Stimulated activated CD4-positive, alpha-beta T cell treated with anti-CD3 and anti-CD28 coated beads, Interleukin-1b, Interleukin-23, amount 100 ng/mL, for 24 hours (primary cell): ENCODE measurements at regions not wholly inside any gene's neighbourhood (a gene's known extent, or its start where the extent isn't known, plus 50 kb on each side); places are given as distances from the start of the nearest gene placed in this dataset.

ENCODE experiments used
- DNase-seq, 4 experiments: peaks; one replicate each; pipeline ENCODE4 v3.0.0-alpha.2; 2020; ENCODE audit warnings: low read depth in 4 of 4, low spot score in 1 of 4

- DNase-seq, result no peak
Observed at GRCh38 chr2:4356541-4356940, 653.2 kb downstream of the DCDC2C start.

DNA sequence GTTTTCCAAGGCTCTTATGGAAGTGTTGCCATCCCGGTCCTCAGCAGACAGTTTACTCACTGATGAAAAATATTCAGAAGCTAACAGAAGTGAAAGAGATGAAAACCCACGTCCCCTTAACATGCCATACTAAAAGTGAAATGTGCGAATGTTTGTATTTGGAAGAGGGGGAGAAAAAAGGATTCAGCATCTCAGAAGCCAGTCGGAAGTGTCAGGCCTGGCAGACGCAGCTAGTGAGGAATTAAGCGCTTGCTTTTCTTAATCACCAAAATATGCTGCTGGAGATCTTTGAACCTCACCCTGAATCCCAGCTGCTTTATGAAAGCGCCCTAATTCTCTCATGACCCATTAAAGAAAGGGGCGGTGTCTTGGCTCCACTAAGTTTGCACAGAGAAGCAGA, 653.7 kb downstream of the DCDC2C start:
- no peak for DNase-seq

GRCh38 chr2:4358837-4359236, 655.5 kb downstream of the DCDC2C start:
- DNase-seq, result no peak

- DNase-seq, result no peak
Observed at GRCh38 chr2:4368907-4369306, 665.5 kb downstream of the DCDC2C start.

- DNase-seq, result no peak
Observed at GRCh38 chr2:4369826-4370419, 666.5 kb downstream of the DCDC2C start.

GRCh38 chr2:4370422-4371090, 667.2 kb downstream of the DCDC2C start:
- no peak for DNase-seq

- no peak for DNase-seq
Observed at GRCh38 chr2:4381049-4381448, 677.7 kb downstream of the DCDC2C start.

- no peak for DNase-seq
Observed at GRCh38 chr2:4381773-4382172, 678.4 kb downstream of the DCDC2C start.

DNA sequence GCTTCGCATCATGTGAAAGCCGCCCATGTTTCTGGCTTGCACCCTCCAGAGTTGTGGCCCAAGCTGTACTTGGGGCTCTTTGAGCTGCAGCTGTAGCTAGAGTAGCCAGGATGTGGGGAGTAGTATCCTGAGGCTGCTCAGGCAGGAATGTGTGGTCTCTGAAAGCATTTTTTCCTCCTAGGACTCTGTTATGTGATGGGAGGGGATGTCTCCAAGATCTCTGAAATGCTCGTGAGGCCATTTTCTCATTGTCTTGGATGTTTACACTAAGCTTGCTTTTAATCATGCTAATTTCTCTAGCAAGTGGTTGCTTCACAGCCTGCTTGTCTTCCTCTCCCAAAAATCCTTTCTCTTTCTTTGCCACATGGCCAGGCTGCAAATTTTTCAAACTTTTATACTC, 687.6 kb downstream of the DCDC2C start:
- no peak for DNase-seq

DNA sequence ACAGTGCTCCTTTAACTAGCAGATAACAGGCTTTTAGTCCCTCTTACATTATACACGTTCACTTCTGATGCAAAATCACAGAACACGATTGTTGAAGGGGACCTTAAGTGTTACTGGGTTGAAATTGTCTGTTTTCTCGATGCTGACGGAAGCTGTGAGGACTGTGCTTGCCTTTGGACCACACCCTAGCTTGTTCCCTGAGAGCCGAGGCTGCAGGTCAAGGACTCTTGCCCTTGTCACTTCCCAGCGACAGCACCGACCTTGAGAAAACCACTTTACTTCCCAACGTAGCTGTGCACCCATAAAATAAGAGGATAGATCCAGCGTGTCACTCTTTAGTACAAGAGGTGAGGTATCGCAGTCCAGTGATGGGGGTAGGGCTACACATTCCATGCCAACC, 701.0 kb downstream of the DCDC2C start:
- DNase-seq, result no peak

DNA sequence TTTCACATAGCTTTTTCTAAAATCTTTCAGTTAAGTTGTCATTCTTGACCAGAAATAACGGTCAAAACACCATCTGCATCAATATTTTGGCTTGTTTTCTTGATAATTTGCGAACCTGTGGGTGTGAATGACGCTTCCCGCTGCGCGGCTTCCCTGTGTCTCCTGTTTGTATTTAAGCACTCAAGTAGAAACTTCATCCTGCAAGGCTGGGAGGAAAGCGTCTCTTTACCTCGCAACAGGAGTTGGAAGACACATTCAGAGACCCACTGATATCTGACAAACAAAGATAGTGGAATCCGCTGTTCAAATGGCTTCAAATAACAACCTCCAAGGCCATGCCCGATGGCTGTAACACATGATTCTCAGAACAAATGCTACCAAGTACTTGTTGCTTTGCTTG, 704.9 kb downstream of the DCDC2C start:
- DNase-seq, result no peak

DNA sequence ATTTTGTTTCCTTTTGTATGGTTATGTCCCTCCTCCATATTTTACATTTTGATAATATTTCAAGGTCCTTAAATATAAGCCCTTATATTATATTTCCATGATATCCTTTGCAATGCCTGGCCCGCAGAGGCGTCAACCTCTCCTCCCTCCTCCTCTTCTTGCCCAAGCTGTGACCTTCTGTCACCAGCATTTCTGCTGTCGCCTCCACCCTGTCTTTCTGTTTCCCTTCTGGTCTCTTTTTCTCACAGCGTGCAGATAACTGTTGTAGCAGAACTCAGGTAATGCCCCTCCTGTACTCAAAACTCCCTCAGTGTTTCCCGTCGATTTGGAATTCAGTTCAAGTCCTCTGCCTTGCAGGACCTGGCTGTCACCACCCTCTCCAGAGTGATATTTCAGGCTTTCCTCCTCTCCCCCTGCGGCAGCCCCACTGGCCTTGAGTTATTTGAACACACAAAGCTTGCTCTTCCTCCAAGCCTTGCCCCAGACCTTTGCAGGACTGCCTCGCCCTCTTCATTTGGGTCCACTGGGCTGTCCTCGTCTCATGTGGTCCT, 709.3 kb downstream of the DCDC2C start:
- DNase-seq, result no peak

- no peak for DNase-seq
Observed at GRCh38 chr2:4415171-4415570, 711.8 kb downstream of the DCDC2C start.

GRCh38 chr2:4415810-4416413, 712.5 kb downstream of the DCDC2C start:
- DNase-seq, result no peak

- DNase-seq, result no peak
Observed at GRCh38 chr2:4416431-4416830, 713.1 kb downstream of the DCDC2C start.

- no peak for DNase-seq
Observed at GRCh38 chr2:4417771-4418170, 714.4 kb downstream of the DCDC2C start.

GRCh38 chr2:4420032-4420431, 716.7 kb downstream of the DCDC2C start:
- no peak for DNase-seq

DNA sequence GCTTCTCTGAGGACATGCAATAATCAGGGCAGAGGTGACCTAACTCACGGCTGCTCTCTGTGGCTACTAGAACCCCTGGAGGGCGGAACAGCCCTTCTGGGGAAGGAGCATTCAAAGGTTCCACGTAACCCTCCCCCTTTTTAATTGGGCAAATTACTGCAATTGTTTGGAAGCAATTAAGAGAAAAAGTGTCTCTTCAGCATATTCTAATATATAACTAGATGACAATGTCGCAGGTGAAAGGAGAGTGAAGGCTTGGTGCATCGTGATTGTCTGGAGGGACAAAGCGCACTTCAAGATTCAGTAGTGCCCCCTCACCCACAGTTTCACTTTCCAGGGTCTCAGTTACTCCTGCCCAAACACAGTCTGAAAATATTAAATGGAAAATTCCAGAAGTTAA, 720.8 kb downstream of the DCDC2C start:
- no peak for DNase-seq

DNA sequence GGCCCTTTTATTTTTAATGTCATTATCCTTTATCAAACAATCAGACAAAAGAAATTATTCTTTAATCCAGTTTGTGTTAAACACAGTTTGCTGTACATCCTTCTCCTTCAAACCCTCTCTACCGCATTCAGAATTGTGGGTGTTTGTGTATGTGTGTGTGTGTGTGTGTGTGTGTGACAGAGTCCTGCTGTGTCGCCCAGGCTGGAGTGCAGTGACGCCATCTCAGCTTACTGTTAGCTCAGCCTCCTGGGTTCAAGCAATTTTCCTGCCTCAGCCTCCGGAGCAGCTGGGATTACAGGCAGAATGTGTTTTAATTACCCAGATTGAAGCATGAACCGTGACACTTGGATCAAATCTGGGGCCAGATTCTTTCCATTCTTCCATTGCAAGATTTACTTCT, 723.7 kb downstream of the DCDC2C start:
- no peak for DNase-seq

GRCh38 chr2:4445821-4446220, 742.4 kb downstream of the DCDC2C start:
- no peak for DNase-seq

DNA sequence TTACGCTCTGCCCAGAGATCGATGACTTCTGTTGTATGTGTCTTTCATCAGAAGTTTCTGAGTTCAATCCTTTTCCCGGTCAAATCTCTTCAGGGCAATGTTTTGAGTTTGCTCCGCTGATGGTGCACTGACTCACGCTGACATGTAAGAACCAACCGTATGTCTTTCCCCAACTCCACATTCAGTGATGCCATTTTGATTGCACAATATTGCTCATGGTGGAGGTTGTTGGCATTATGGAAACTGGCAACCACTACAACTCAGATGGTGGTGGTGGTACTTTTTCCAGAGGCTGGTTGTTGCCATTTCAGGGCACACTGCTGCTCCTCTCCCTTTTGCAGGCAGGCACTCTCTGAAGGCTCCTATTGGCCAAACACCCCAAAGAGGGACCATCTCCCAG, 751.5 kb downstream of the DCDC2C start:
- no peak for DNase-seq

DNA sequence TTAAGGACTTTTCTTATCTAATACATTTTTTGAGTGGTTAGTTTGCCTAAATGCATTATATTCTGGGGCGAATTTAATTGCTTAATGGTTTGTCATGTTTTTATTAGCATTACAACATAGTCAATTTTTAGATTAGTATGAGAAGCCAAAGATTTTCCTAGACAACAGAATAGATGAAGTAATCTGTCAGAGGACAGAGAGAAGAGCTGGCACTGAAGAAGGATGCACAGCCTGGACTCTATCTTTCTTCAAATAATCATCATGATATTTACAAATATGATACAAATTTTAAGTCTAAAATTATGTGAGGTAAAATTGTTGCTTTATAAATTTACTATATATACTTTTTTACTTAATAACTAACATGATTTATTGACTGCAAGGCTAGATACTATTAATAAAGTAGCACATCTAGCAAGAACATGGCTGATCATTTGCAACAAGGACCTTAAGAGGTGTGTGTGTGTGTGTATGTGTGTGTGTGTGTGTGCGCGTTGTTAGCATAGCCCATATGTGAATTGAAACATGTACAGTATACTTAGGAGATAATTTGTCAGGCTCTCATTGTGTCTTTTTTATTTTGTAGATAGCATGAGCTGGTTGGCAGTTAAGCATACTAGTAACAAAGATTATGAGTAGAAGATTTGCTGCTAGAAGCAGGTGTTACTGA, 752.2 kb downstream of the DCDC2C start:
- no peak for DNase-seq
